Caco-2 (cell line): ENCODE measurements at regions not wholly inside any gene's neighbourhood (a gene's known extent, or its start where the extent isn't known, plus 50 kb on each side); places are given as distances from the start of the nearest gene placed in this dataset.

Experiments used
- BruUV-seq: library from RNA; stranded (reverse); fragments of 400-500 nt; replicated peaks from 2 replicates; lab custom pipeline; 2021; lab: Mats Ljungman, UMichigan
- CTCF ChIA-PET: fragments of 300-600 bp; sonication (Branson Sonifier 250); formaldehyde crosslinking; loops from one replicate; lab custom pipeline; 2022; ENCODE audit warnings: antibody characterized with exemption; lab: Charles Lee
- POLR2A ChIA-PET: fragments of 300-600 bp; sonication (Branson Sonifier 250); formaldehyde crosslinking; loops from one replicate; lab custom pipeline; 2022; ENCODE audit warnings: antibody characterized with exemption; lab: Charles Lee
- DNase-seq, 2 experiments: peaks; one replicate each; pipeline versions ENCODE4 v3.0.0 to v3.0.0-alpha.2; 2020 to 2022
- H3K27me3 ChIP-seq: replicated peaks from 2 replicates; pipeline ENCODE4 v1.6.0; 2011; ENCODE audit warnings: low read length; ENCODE audit not compliant: control insufficient read depth, insufficient read depth
- H3K36me3 ChIP-seq: 2 replicates; pipeline ENCODE4 v1.5.1; 2011; ENCODE audit warnings: low read length; ENCODE audit not compliant: control insufficient read depth, insufficient read depth
- H3K4me1 ChIP-seq: fragments of 250-450 bp; sonication (Bioruptor Pico); 2 replicates; pipeline ENCODE4 v1.5.1; 2020; ENCODE audit warnings: mild to moderate bottlenecking
- H3K4me3 ChIP-seq: 2 replicates; pipeline ENCODE4 v1.5.1; 2011; ENCODE audit warnings: low read depth, mild to moderate bottlenecking, control low read depth, low read length
- H3K9me3 ChIP-seq: fragments of 250-450 bp; sonication (Bioruptor Pico); 2 replicates; pipeline ENCODE4 v1.5.1; 2020; ENCODE audit warnings: mild to moderate bottlenecking, moderate library complexity
- H3K27ac Mint-ChIP-seq: one replicate; pipeline ENCODE4 v1.8.0; 2022; ENCODE audit warnings: mixed read lengths; ENCODE audit not compliant: unreplicated experiment
- H3K27me3 Mint-ChIP-seq: one replicate; pipeline ENCODE4 v1.8.0; 2022; ENCODE audit warnings: mixed read lengths; ENCODE audit not compliant: insufficient read depth, unreplicated experiment
- H3K36me3 Mint-ChIP-seq: one replicate; pipeline ENCODE4 v1.8.0; 2022; ENCODE audit warnings: mild to moderate bottlenecking, mixed read lengths; ENCODE audit not compliant: insufficient read depth, unreplicated experiment
- H3K4me1 Mint-ChIP-seq: one replicate; pipeline ENCODE4 v1.8.0; 2022; ENCODE audit warnings: low read depth, mixed read lengths; ENCODE audit not compliant: unreplicated experiment
- H3K4me3 Mint-ChIP-seq: one replicate; pipeline ENCODE4 v1.8.0; 2022; ENCODE audit warnings: mild to moderate bottlenecking, moderate library complexity, mixed read lengths; ENCODE audit not compliant: unreplicated experiment
- H3K9me3 Mint-ChIP-seq: one replicate; pipeline ENCODE4 v1.8.0; 2022; ENCODE audit warnings: mixed read lengths; ENCODE audit not compliant: unreplicated experiment
- CTCF ChIP-seq, 2 experiments: fragments of 200-600 bp in 1 of 2; IDR thresholded peaks; 1 replicate in 1 of 2; 2 replicates in 1 of 2; pipeline versions ENCODE4 v1.5.1 to v1.8.0; 2011 to 2022; ENCODE audit warnings: antibody characterized with exemption in 1 of 2, control low read depth in 1 of 2, inconsistent platforms in 1 of 2, low read depth in 1 of 2, low read length in 1 of 2, mild to moderate bottlenecking in 1 of 2, moderate library complexity in 1 of 2; ENCODE audit not compliant: insufficient read depth in 1 of 2, severe bottlenecking in 1 of 2, unreplicated experiment in 1 of 2
- intact Hi-C: fragments of 100-400 bp; cut with micrococcal nuclease; formaldehyde crosslinking; loops from one replicate; pipeline ENCODE4 v1.10.0; 2022; ENCODE audit not compliant: unreplicated experiment

- ChIA-PET POLR2A (no interaction called here), CTCF (no interaction called here)
- Mint-ChIP-seq H3K36me3 (peaks cover 9% of the 10 kb centered on the region), H3K4me1 (peaks cover 5% of the 10 kb centered on the region), H3K27me3 (no peaks in the 10 kb centered on the region), H3K27ac (no peak overlapping the region), H3K4me3 (no peak overlapping the region), H3K9me3 (no peaks in the 10 kb centered on the region)
- Histone ChIP-seq H3K36me3 (no peaks in the 10 kb centered on the region), H3K4me1 (peaks cover 6% of the 10 kb centered on the region), H3K27me3 (no peaks in the 10 kb centered on the region), H3K4me3 (no peak overlapping the region), H3K9me3 (no peaks in the 10 kb centered on the region)
- BruUV-seq = no TSS peak
- intact Hi-C loops = no loop called here
- no peak for DNase-seq
- no peak for TF ChIP-seq CTCF (IDR thresholded peaks at IDR 0.05; ENCODE audit: insufficient read depth in 1 of 2, low read depth in 1 of 2, low read length in 1 of 2, severe bottlenecking in 1 of 2, unreplicated experiment in 1 of 2)
Observed at GRCh38 chr5:124692950-124693349, 53.5 kb downstream of the ZNF608 start.

DNA sequence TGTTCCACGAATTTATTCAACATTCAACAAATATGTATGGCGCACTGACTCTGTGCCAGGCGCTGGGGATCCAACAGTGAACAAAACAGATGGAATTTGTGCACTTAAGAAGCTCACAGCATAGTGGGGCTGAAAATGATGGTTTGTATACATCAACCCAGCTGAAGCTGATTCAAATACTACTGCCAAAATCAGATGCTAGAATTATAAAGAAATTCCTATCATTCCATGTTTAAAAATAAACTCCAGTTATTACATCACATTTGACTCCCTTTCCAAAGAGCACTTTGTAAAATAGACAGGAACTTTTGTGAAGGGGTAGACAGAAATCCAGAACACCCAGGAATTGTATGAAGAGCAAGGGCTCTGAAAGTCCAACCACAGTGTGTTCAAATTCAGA lies 54.1 kb downstream of the ZNF608 start:
- Histone ChIP-seq H3K4me3 (no peak overlapping the region), H3K36me3 (no peaks in the 10 kb centered on the region), H3K9me3 (no peaks in the 10 kb centered on the region), H3K27me3 (no peaks in the 10 kb centered on the region), H3K4me1 (no peaks in the 10 kb centered on the region)
- H3K27ac Mint-ChIP-seq = no peak overlapping the region
- peaks cover 9% of the 10 kb centered on the region for H3K36me3 Mint-ChIP-seq
- no peak overlapping the region for H3K4me3 Mint-ChIP-seq
- no TSS peak for BruUV-seq
- no peak for TF ChIP-seq CTCF (IDR thresholded peaks at IDR 0.05; ENCODE audit: insufficient read depth in 1 of 2, low read depth in 1 of 2, low read length in 1 of 2, severe bottlenecking in 1 of 2, unreplicated experiment in 1 of 2)
- no peaks in the 10 kb centered on the region for H3K4me1 Mint-ChIP-seq
- ChIA-PET POLR2A (no interaction called here), CTCF (no interaction called here)
- H3K27me3 Mint-ChIP-seq = no peaks in the 10 kb centered on the region
- no peaks in the 10 kb centered on the region for H3K9me3 Mint-ChIP-seq
- intact Hi-C loops = no loop called here
- DNase-seq = no peak

GRCh38 chr5:124689653-124690052 lies 56.8 kb downstream of the ZNF608 start:
- H3K36me3 Mint-ChIP-seq = no peaks in the 10 kb centered on the region
- Histone ChIP-seq H3K27me3 (no peaks in the 10 kb centered on the region), H3K4me3 (no peak overlapping the region), H3K36me3 (no peaks in the 10 kb centered on the region), H3K9me3 (no peaks in the 10 kb centered on the region), H3K4me1 (no peaks in the 10 kb centered on the region)
- no TSS peak for BruUV-seq
- peaks cover 7% of the 10 kb centered on the region for H3K4me1 Mint-ChIP-seq
- H3K9me3 Mint-ChIP-seq = no peaks in the 10 kb centered on the region
- ChIA-PET POLR2A (no interaction called here), CTCF (no interaction called here)
- H3K4me3 Mint-ChIP-seq = no peak overlapping the region
- no peaks in the 10 kb centered on the region for H3K27me3 Mint-ChIP-seq
- intact Hi-C loops = no loop called here
- DNase-seq = no peak
- H3K27ac Mint-ChIP-seq = no peak overlapping the region
- TF ChIP-seq CTCF (IDR thresholded peaks at IDR 0.05; ENCODE audit: insufficient read depth in 1 of 2, low read depth in 1 of 2, low read length in 1 of 2, severe bottlenecking in 1 of 2, unreplicated experiment in 1 of 2) = no peak
